Keratinocyte (primary cell): ENCODE measurements at regions not wholly inside any gene's neighbourhood (a gene's known extent, or its start where the extent isn't known, plus 50 kb on each side); places are given as distances from the start of the nearest gene placed in this dataset.
A peak's percentile ranks its signal among the peaks of the same experiment; 100 is the strongest.

Source experiments
- DNase-seq: peaks from one replicate; pipeline ENCODE4 v3.0.0-alpha.2; 2011; ENCODE audit warnings: low read depth, missing footprints, low spot score
- FAIRE-seq: peaks from 2 replicates; lab custom pipeline; 2011; peaks lifted over from hg19 to GRCh38; lab: Jason Lieb, UNC
- H2AFZ ChIP-seq: 2 replicates; pipeline ENCODE4 v1.6.0; 2012; ENCODE audit warnings: low read length, control low read depth, inconsistent platforms; ENCODE audit not compliant: control insufficient read depth
- H3K27ac ChIP-seq: 2 replicates; pipeline ENCODE4 v1.5.1; 2011; ENCODE audit warnings: low read length; ENCODE audit not compliant: control insufficient read depth, insufficient read depth
- H3K27me3 ChIP-seq: 3 replicates; pipeline ENCODE4 v1.6.0; 2011; ENCODE audit warnings: low read length; ENCODE audit not compliant: control insufficient read depth, insufficient read depth; ENCODE audit errors: extremely low read depth
- H3K36me3 ChIP-seq, 2 experiments: 2 replicates in 1 of 2; 3 replicates in 1 of 2; pipeline ENCODE4 v1.5.1; 2011; ENCODE audit warnings: low read length in 2 of 2, mild to moderate bottlenecking in 1 of 2; ENCODE audit not compliant: control insufficient read depth in 2 of 2, insufficient read depth in 2 of 2; ENCODE audit errors: extremely low read depth in 1 of 2
- H3K4me1 ChIP-seq: 3 replicates; pipeline ENCODE4 v1.5.1; 2011; ENCODE audit warnings: low read length; ENCODE audit not compliant: control insufficient read depth, insufficient read depth; ENCODE audit errors: extremely low read depth
- H3K4me2 ChIP-seq: 3 replicates; pipeline ENCODE4 v1.6.0; 2011; ENCODE audit warnings: low read depth, low read length; ENCODE audit not compliant: control insufficient read depth, insufficient read depth; ENCODE audit errors: extremely low read depth
- H3K4me3 ChIP-seq, 3 experiments: fragments of 200-600 bp in 1 of 3; sonication (generic) in 1 of 3; 2 replicates in 2 of 3; 3 replicates in 1 of 3; pipeline ENCODE4 v1.5.1; 2011 to 2016; ENCODE audit warnings: low read length in 3 of 3, mild to moderate bottlenecking in 3 of 3, control low read depth in 2 of 3, inconsistent platforms in 1 of 3, low read depth in 1 of 3, mixed read lengths in 1 of 3, mixed run types in 1 of 3, moderate library complexity in 1 of 3; ENCODE audit not compliant: control insufficient read depth in 2 of 3, insufficient read depth in 2 of 3; ENCODE audit errors: extremely low read depth in 1 of 3
- H3K79me2 ChIP-seq: 2 replicates; pipeline ENCODE4 v1.6.0; 2012; ENCODE audit warnings: low read length; ENCODE audit not compliant: control insufficient read depth, insufficient read depth
- H3K9ac ChIP-seq: 3 replicates; pipeline ENCODE4 v1.6.0; 2011; ENCODE audit warnings: low read length; ENCODE audit not compliant: control insufficient read depth, insufficient read depth; ENCODE audit errors: extremely low read depth
- H3K9me1 ChIP-seq: 3 replicates; pipeline ENCODE4 v1.6.0; 2011; ENCODE audit warnings: low read length; ENCODE audit not compliant: control insufficient read depth, insufficient read depth; ENCODE audit errors: extremely low read depth
- H3K9me3 ChIP-seq: 2 replicates; pipeline ENCODE4 v1.5.1; 2012; ENCODE audit warnings: low read depth, low read length; ENCODE audit not compliant: control insufficient read depth
- H4K20me1 ChIP-seq: 3 replicates; pipeline ENCODE4 v1.6.0; 2011; ENCODE audit warnings: low read length; ENCODE audit not compliant: control insufficient read depth, insufficient read depth; ENCODE audit errors: extremely low read depth
- EZH2 ChIP-seq: IDR thresholded peaks from one replicate; pipeline ENCODE4 v1.6.1; 2012; ENCODE audit warnings: inconsistent platforms, mild to moderate bottlenecking, low read length, moderate library complexity
- dilution Hi-C: fragments of 300-500 bp; cut with MboI; formaldehyde crosslinking; loops from one replicate; pipeline ENCODE4 v1.7.0; 2020; ENCODE audit warnings: low sequenced_read_pairs; ENCODE audit not compliant: extremely low pct_ligation_motif_present
- TF ChIP-seq, protein P1 (sequence below), 3 experiments: IDR thresholded peaks in 1 of 3; conservative IDR thresholded peaks in 1 of 3; optimal IDR thresholded peaks in 1 of 3; 2 replicates in 2 of 3; 3 replicates in 1 of 3; pipeline versions ENCODE3 to v1.5.1; 2011; ENCODE audit warnings: low read length in 3 of 3, mild to moderate bottlenecking in 3 of 3, moderate library complexity in 2 of 3, control low read depth in 1 of 3, inconsistent platforms in 1 of 3; ENCODE audit not compliant: insufficient read depth in 2 of 3; ENCODE audit errors: extremely low read depth in 1 of 3

DNA sequence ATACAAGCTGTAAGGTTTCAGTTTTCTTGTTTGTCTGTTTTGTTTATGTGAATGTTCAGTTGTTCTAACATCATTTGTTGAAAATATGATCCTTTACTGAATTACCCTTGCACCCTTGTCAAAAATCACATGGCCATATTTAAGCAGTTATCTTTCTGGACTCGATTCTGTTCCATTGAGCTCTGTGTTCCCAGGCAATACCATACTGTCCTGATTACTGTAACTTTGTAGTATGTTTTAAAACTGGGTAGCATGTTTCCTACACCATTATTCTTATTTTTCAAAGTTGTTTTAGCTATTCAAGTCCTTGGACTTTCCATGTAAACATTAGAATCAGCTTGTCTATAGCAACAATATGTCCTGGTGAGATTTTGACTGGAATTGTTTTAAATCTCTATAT is 66.7 kb upstream of the PRSS3 start:
- Histone ChIP-seq H3K27me3 (no peaks in the 10 kb centered on the region), H3K9me1 (no peaks in the 10 kb centered on the region), H3K4me2 (no peak overlapping the region), H4K20me1 (no peaks in the 10 kb centered on the region), H3K4me3 (no peak overlapping the region), H3K4me1 (no peaks in the 10 kb centered on the region), H3K9ac (no peak overlapping the region), H3K36me3 (no peaks in the 10 kb centered on the region), H2AFZ (no peak overlapping the region), H3K9me3 (no peaks in the 10 kb centered on the region), H3K79me2 (no peaks in the 10 kb centered on the region), H3K27ac (no peak overlapping the region)
- DNase-seq = no peak
- dilution Hi-C loops = no loop called here
- FAIRE-seq = peak; percentile 49
- TF ChIP-seq EZH2 = no peak
- TF ChIP-seq, protein P1, sequence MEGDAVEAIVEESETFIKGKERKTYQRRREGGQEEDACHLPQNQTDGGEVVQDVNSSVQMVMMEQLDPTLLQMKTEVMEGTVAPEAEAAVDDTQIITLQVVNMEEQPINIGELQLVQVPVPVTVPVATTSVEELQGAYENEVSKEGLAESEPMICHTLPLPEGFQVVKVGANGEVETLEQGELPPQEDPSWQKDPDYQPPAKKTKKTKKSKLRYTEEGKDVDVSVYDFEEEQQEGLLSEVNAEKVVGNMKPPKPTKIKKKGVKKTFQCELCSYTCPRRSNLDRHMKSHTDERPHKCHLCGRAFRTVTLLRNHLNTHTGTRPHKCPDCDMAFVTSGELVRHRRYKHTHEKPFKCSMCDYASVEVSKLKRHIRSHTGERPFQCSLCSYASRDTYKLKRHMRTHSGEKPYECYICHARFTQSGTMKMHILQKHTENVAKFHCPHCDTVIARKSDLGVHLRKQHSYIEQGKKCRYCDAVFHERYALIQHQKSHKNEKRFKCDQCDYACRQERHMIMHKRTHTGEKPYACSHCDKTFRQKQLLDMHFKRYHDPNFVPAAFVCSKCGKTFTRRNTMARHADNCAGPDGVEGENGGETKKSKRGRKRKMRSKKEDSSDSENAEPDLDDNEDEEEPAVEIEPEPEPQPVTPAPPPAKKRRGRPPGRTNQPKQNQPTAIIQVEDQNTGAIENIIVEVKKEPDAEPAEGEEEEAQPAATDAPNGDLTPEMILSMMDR (optimal IDR thresholded peaks at IDR 0.05 in 1 of 3, IDR thresholded peaks at IDR 0.05 in 1 of 3, conservative IDR thresholded peaks at IDR 0.05 in 1 of 3; ENCODE audit: extremely low read depth in 1 of 3, insufficient read depth in 2 of 3, low read length in 3 of 3) = no peak

DNA sequence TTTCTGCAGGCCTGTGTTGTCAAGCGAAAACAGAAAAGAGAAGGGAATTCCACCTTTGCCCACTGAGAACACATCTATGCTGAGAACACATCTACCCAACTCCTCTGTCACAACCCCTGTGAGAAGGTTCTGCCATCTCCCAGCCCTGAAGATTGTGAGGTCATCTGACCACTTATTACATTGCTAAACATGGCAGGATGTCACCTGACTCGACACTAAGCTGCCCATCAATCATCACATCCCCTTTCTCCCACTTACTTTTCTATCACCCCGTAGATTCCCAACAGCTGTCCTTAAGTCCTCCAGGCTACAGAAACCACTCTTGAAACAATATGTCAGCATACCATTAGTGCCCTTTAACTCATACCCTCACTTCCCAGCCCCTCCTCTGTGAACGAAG is 64.2 kb upstream of the PRSS3 start:
- H3K4me3 ChIP-seq = no peak overlapping the region
- dilution Hi-C loops = no loop called here
- H3K9me1 ChIP-seq = no peaks in the 10 kb centered on the region
- no peaks in the 10 kb centered on the region for H3K27me3 ChIP-seq
- no peak overlapping the region for H3K9ac ChIP-seq
- H3K36me3 ChIP-seq = no peaks in the 10 kb centered on the region
- H3K79me2 ChIP-seq = no peaks in the 10 kb centered on the region
- no peak for TF ChIP-seq EZH2
- TF ChIP-seq, protein P1 (optimal IDR thresholded peaks at IDR 0.05 in 1 of 3, IDR thresholded peaks at IDR 0.05 in 1 of 3, conservative IDR thresholded peaks at IDR 0.05 in 1 of 3; ENCODE audit: extremely low read depth in 1 of 3, insufficient read depth in 2 of 3, low read length in 3 of 3) = no peak
- DNase-seq (no peak), FAIRE-seq (no peak)
- H4K20me1 ChIP-seq = no peaks in the 10 kb centered on the region
- H3K4me2 ChIP-seq = no peak overlapping the region
- no peaks in the 10 kb centered on the region for H3K9me3 ChIP-seq
- no peak overlapping the region for H2AFZ ChIP-seq
- H3K27ac ChIP-seq = no peak overlapping the region
- peaks cover 10% of the 10 kb centered on the region for H3K4me1 ChIP-seq
